Esophagus mucosa (tissue), 1 donor: ENCODE measurements at regions not wholly inside any gene's neighbourhood (a gene's known extent, or its start where the extent isn't known, plus 50 kb on each side); places are given as distances from the start of the nearest gene placed in this dataset.
A peak's percentile ranks its signal among the peaks of the same experiment; 100 is the strongest.

Source experiments
- ATAC-seq: fragments of 200-7000 bp; cut with Tn5 transposase; one replicate; pipeline ENCODE4 v1.9.1; 2020
- donor health status: DM: yes; HTN: yes; CAD: no.

GRCh38 chr6:140871911-140872310, 1260.8 kb upstream of the GJE1 start:
- no peak for ATAC-seq

GRCh38 chr6:140867336-140867735, 1265.4 kb upstream of the GJE1 start:
- ATAC-seq = no peak

- ATAC-seq = peak; percentile 95
Observed at GRCh38 chr6:140858381-140858971, 1274.2 kb upstream of the GJE1 start.

GRCh38 chr6:140857739-140858380, 1274.9 kb upstream of the GJE1 start:
- peak; percentile 78 for ATAC-seq

- no peak for ATAC-seq
Observed at GRCh38 chr6:140855520-140855919, 1277.2 kb upstream of the GJE1 start.

- ATAC-seq = no peak
Observed at GRCh38 chr6:140854318-140854717, 1278.4 kb upstream of the GJE1 start.

- no peak for ATAC-seq
Observed at GRCh38 chr6:140850438-140850837, 1282.3 kb upstream of the GJE1 start.

- no peak for ATAC-seq
Observed at GRCh38 chr6:140849456-140849855, 1283.3 kb upstream of the GJE1 start.

GRCh38 chr6:140847262-140847645, 1285.5 kb upstream of the GJE1 start:
- ATAC-seq = no peak

GRCh38 chr6:140846503-140847261, 1286.0 kb upstream of the GJE1 start:
- no peak for ATAC-seq

GRCh38 chr6:140845701-140846100, 1287.0 kb upstream of the GJE1 start:
- no peak for ATAC-seq

GRCh38 chr6:140844167-140844566, 1288.6 kb upstream of the GJE1 start:
- no peak for ATAC-seq

GRCh38 chr6:140833408-140833807, 1299.3 kb upstream of the GJE1 start:
- no peak for ATAC-seq

GRCh38 chr6:140830666-140831065, 1302.1 kb upstream of the GJE1 start:
- no peak for ATAC-seq

GRCh38 chr6:140828856-140829255, 1303.9 kb upstream of the GJE1 start:
- no peak for ATAC-seq

- no peak for ATAC-seq
Observed at GRCh38 chr6:140827593-140827992, 1305.1 kb upstream of the GJE1 start.

GRCh38 chr6:140825731-140826130, 1307.0 kb upstream of the GJE1 start:
- no peak for ATAC-seq

- no peak for ATAC-seq
Observed at GRCh38 chr6:140824595-140824994, 1308.1 kb upstream of the GJE1 start.

GRCh38 chr6:140821196-140821595, 1311.5 kb upstream of the GJE1 start:
- no peak for ATAC-seq

GRCh38 chr6:140817176-140817575, 1315.5 kb upstream of the GJE1 start:
- ATAC-seq = no peak

- ATAC-seq = no peak
Observed at GRCh38 chr6:140816681-140817080, 1316.0 kb upstream of the GJE1 start.

- no peak for ATAC-seq
Observed at GRCh38 chr6:140812636-140813035, 1320.1 kb upstream of the GJE1 start.

- ATAC-seq = no peak
Observed at GRCh38 chr6:140811642-140812041, 1321.1 kb upstream of the GJE1 start.

GRCh38 chr6:140809694-140810101, 1323.0 kb upstream of the GJE1 start:
- no peak for ATAC-seq
